Endothelial cell (in vitro differentiated cells): ENCODE measurements at regions not wholly inside any gene's neighbourhood (a gene's known extent, or its start where the extent isn't known, plus 50 kb on each side); places are given as distances from the start of the nearest gene placed in this dataset.

Experiments
- DNase-seq: peaks from one replicate; pipeline ENCODE4 v3.0.0; 2021; ENCODE audit warnings: low spot score
- H3K27ac Mint-ChIP-seq: one replicate; pipeline ENCODE4 v1.8.0; 2021; ENCODE audit warnings: mixed read lengths, inconsistent platforms; ENCODE audit not compliant: unreplicated experiment
- H3K27me3 Mint-ChIP-seq: one replicate; pipeline ENCODE4 v1.8.0; 2021; ENCODE audit warnings: mild to moderate bottlenecking, moderate library complexity, mixed read lengths, inconsistent platforms; ENCODE audit not compliant: unreplicated experiment
- H3K36me3 Mint-ChIP-seq: one replicate; pipeline ENCODE4 v1.8.0; 2021; ENCODE audit warnings: mild to moderate bottlenecking, low read depth, mixed read lengths, inconsistent platforms; ENCODE audit not compliant: unreplicated experiment
- H3K4me1 Mint-ChIP-seq: one replicate; pipeline ENCODE4 v1.8.0; 2021; ENCODE audit warnings: mild to moderate bottlenecking, mixed read lengths, inconsistent platforms; ENCODE audit not compliant: unreplicated experiment
- H3K4me3 Mint-ChIP-seq: one replicate; pipeline ENCODE4 v1.8.0; 2021; ENCODE audit warnings: mild to moderate bottlenecking, mixed read lengths, inconsistent platforms; ENCODE audit not compliant: unreplicated experiment
- H3K9me3 Mint-ChIP-seq: one replicate; pipeline ENCODE4 v1.8.0; 2021; ENCODE audit warnings: mixed read lengths, inconsistent platforms; ENCODE audit not compliant: unreplicated experiment
- TF ChIP-seq, protein P1 (sequence below): fragments of 200-600 bp; sonication (generic); IDR thresholded peaks from one replicate; pipeline ENCODE4 v1.5.0; 2021; ENCODE audit warnings: antibody characterized with exemption; ENCODE audit not compliant: unreplicated experiment

DNA sequence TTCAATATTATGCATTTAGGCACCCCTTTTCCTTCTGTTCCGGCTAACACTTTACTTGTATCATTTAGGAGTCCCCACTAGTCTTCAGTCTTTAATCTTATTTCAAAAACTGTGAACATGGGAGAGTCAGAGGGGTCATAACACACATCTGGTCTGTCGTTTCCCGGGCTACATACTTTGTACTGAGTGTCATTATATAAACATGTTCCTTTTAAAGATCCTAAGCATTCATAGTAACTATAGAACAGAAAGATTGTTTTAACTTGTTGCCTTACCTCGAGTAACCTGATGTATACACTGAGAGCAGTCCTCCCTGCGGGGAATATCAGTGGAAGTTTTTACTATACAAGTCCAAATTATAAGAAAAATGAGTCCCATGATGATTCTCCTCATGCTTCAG is 78.2 kb upstream of the VEPH1 start:
- TF ChIP-seq, protein P1, sequence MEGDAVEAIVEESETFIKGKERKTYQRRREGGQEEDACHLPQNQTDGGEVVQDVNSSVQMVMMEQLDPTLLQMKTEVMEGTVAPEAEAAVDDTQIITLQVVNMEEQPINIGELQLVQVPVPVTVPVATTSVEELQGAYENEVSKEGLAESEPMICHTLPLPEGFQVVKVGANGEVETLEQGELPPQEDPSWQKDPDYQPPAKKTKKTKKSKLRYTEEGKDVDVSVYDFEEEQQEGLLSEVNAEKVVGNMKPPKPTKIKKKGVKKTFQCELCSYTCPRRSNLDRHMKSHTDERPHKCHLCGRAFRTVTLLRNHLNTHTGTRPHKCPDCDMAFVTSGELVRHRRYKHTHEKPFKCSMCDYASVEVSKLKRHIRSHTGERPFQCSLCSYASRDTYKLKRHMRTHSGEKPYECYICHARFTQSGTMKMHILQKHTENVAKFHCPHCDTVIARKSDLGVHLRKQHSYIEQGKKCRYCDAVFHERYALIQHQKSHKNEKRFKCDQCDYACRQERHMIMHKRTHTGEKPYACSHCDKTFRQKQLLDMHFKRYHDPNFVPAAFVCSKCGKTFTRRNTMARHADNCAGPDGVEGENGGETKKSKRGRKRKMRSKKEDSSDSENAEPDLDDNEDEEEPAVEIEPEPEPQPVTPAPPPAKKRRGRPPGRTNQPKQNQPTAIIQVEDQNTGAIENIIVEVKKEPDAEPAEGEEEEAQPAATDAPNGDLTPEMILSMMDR = no peak
- no peak for DNase-seq
- no peak overlapping the region for H3K4me3 Mint-ChIP-seq
- no peaks in the 10 kb centered on the region for H3K4me1 Mint-ChIP-seq
- H3K27ac Mint-ChIP-seq = no peak overlapping the region
- no peaks in the 10 kb centered on the region for H3K9me3 Mint-ChIP-seq
- no peaks in the 10 kb centered on the region for H3K36me3 Mint-ChIP-seq
- peaks cover 3% of the 10 kb centered on the region for H3K27me3 Mint-ChIP-seq

DNA sequence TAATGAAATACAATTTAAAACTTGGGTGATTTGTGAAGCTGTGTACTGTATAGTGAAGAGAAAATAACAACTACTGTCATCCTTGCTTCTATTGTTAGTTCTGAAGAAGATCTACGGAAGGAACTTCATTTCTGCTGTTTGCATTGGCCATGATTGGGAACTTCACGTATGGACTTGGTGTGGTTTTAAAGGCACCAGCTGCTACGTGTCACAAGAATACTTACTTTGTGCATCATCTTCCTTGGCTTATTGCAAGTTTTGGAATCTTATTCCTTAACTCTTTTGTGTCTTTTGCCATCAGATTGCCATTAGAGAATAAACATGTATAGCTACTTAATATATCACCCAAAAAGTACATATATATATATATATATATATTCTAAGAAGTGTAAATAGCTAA is 75.0 kb upstream of the VEPH1 start:
- TF ChIP-seq, protein P1 = no peak
- H3K36me3 Mint-ChIP-seq = no peaks in the 10 kb centered on the region
- no peaks in the 10 kb centered on the region for H3K27me3 Mint-ChIP-seq
- H3K9me3 Mint-ChIP-seq = no peaks in the 10 kb centered on the region
- H3K4me3 Mint-ChIP-seq = no peak overlapping the region
- H3K4me1 Mint-ChIP-seq = no peaks in the 10 kb centered on the region
- no peak for DNase-seq
- H3K27ac Mint-ChIP-seq = no peak overlapping the region

DNA sequence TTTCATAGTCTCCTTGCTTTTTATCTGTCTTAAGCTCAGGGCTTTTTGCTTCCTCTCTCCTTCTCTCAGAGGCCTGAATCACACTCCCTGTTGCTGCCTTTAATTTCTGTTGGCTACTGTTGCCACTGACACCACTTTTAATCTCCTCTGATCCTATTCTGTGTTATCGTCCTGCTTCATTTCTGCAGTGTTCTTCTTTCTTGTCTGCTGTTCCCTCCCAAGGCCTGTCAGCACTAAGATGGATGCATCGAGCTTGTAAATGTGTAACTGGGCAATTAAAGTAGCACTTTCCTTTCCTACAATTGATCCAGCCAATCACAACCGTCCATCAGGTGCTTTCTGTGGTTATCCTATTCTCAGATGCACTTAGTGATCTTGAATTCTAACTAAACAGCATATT is 71.3 kb upstream of the VEPH1 start:
- H3K36me3 Mint-ChIP-seq = no peaks in the 10 kb centered on the region
- no peaks in the 10 kb centered on the region for H3K27me3 Mint-ChIP-seq
- TF ChIP-seq, protein P1 = no peak
- no peak overlapping the region for H3K27ac Mint-ChIP-seq
- no peak overlapping the region for H3K4me3 Mint-ChIP-seq
- H3K9me3 Mint-ChIP-seq = no peaks in the 10 kb centered on the region
- H3K4me1 Mint-ChIP-seq = no peaks in the 10 kb centered on the region
- DNase-seq = no peak

DNA sequence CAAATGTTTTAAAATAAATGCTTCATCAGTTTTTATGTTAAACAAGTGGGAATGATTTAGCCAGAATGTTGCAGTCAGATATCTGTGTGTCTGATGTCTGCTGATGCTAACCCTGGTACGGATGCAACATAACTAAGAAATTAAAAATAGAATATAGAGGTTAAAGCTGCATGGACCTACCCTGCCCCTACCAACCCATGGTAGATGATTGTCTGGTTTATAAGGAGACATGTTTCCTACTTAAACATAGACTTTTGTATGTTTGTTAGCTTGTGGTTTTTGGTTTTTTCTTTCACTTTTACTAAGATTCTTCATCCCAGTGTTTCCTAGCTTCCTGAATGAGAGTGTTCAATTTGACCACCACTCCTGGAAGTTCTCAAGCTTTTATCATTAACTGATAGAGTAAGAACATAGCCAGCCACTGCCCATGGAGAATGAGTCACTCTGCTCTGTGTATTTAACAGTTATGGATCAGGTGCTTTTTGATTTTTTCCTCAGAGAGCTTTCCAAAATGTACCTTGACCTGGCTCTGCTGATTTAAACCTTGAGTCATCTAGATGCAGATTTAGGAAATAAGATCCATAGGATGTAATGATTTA is 70.7 kb upstream of the VEPH1 start:
- TF ChIP-seq, protein P1 = no peak
- Mint-ChIP-seq H3K27me3 (no peaks in the 10 kb centered on the region), H3K9me3 (no peaks in the 10 kb centered on the region), H3K4me3 (no peak overlapping the region), H3K4me1 (no peaks in the 10 kb centered on the region), H3K27ac (no peak overlapping the region), H3K36me3 (no peaks in the 10 kb centered on the region)
- no peak for DNase-seq

DNA sequence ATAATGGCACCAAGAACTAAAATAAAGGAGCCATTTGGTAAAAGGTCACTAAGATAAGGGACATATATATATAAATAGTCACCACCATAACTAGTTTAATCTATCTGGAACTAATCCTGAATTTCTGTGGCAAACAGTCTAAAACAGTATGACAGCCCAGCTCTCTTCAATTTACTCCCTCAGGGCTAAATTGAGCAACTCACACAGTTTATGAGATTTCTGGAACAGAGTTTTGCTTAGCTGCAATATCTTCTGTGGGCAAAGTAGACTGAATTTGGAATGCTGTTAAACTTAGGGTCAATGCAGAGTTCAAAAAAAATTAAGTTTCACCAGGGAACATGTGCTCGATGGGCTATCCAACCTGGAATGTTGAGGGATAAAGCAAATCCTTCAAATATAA is 70.1 kb upstream of the VEPH1 start:
- H3K27me3 Mint-ChIP-seq = no peaks in the 10 kb centered on the region
- no peak overlapping the region for H3K4me3 Mint-ChIP-seq
- DNase-seq = no peak
- H3K9me3 Mint-ChIP-seq = no peaks in the 10 kb centered on the region
- no peaks in the 10 kb centered on the region for H3K4me1 Mint-ChIP-seq
- no peak overlapping the region for H3K27ac Mint-ChIP-seq
- TF ChIP-seq, protein P1 = no peak
- no peaks in the 10 kb centered on the region for H3K36me3 Mint-ChIP-seq
